ENCODE measurements at regions not wholly inside any gene's neighbourhood (a gene's known extent, or its start where the extent isn't known, plus 50 kb on each side); places are given as distances from the start of the nearest gene placed in this dataset.

DNA sequence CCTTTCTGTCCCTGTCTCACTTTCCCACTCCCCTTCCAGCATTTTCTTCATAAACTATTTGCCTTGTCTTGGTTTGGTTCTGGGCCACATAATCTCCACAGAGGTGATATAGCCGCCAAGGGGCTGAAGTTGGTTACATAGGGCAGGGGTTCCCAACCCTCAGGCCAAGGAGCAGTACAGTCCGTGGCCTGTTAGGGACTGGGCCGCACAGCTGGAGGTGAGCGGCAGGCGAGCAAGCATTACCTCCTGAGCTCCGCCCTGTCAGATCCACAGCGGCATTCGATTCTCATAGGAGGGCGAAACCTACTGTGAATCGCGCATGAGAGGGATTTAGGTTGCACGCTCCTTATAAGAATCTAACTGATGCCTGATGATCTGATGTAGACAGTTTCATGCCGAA is 80.6 kb upstream of the HIF1A start:
- TF ChIP-seq GATA2 (IDR thresholded peaks at IDR 0.05; ENCODE audit: low read depth, low read length) (no peak), GATA3 (IDR thresholded peaks at IDR 0.05; ENCODE audit: low read depth, low read length) (no peak)
